ENCODE measurements at regions not wholly inside any gene's neighbourhood (a gene's known extent, or its start where the extent isn't known, plus 50 kb on each side); places are given as distances from the start of the nearest gene placed in this dataset.
A peak's percentile ranks its signal among the peaks of the same experiment; 100 is the strongest.
"Not testable (repeated sequence)": the region's sequence is repeated elsewhere in the genome, so short reads cannot be mapped to it uniquely, and the experiment has no call there.

GRCh38 chr1:74857676-74858075 lies 124.7 kb downstream of the TYW3 start:
- TF ChIP-seq, protein P1, sequence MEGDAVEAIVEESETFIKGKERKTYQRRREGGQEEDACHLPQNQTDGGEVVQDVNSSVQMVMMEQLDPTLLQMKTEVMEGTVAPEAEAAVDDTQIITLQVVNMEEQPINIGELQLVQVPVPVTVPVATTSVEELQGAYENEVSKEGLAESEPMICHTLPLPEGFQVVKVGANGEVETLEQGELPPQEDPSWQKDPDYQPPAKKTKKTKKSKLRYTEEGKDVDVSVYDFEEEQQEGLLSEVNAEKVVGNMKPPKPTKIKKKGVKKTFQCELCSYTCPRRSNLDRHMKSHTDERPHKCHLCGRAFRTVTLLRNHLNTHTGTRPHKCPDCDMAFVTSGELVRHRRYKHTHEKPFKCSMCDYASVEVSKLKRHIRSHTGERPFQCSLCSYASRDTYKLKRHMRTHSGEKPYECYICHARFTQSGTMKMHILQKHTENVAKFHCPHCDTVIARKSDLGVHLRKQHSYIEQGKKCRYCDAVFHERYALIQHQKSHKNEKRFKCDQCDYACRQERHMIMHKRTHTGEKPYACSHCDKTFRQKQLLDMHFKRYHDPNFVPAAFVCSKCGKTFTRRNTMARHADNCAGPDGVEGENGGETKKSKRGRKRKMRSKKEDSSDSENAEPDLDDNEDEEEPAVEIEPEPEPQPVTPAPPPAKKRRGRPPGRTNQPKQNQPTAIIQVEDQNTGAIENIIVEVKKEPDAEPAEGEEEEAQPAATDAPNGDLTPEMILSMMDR (conservative IDR thresholded peaks at IDR 0.05) = no peak
- DNase-seq (ENCODE audit: low read depth, low spot score) = no peak
- Mint-ChIP-seq H3K27ac (ENCODE audit: unreplicated experiment) (peak overlapping the region; percentile 90), H3K36me3 (ENCODE audit: low read depth) (no peaks in the 10 kb centered on the region), H3K4me1 (peaks cover 8% of the 10 kb centered on the region), H3K27me3 (ENCODE audit: low read depth) (no peaks in the 10 kb centered on the region), H3K9me3 (no peaks in the 10 kb centered on the region), H3K4me3 (no peak overlapping the region)

DNA sequence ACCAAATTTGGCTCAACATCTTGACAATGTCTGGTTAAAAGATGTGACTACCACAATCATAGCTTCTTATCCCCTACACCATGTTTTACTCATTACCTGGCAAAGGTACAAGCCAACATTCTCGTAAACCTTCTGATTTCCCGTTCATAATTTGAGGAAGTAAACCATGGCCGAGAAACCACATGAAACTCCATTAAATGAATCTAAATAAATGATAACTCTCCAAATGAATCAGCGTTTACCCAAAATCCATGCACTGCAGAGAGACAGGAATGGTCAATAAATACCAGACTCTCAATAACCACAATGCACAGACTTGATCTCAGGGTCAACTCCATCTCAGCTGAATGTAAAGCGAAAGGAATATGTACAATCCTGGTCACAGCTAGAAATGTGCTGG lies 125.2 kb downstream of the TYW3 start:
- no peaks in the 10 kb centered on the region for H3K27me3 Mint-ChIP-seq (ENCODE audit: low read depth)
- peaks cover 3% of the 10 kb centered on the region for H3K9me3 Mint-ChIP-seq
- no peak overlapping the region for H3K27ac Mint-ChIP-seq (ENCODE audit: unreplicated experiment)
- peaks cover 8% of the 10 kb centered on the region for H3K4me1 Mint-ChIP-seq
- DNase-seq (ENCODE audit: low read depth, low spot score) = no peak
- TF ChIP-seq, protein P1 (conservative IDR thresholded peaks at IDR 0.05) = no peak
- no peak overlapping the region for H3K4me3 Mint-ChIP-seq
- no peaks in the 10 kb centered on the region for H3K36me3 Mint-ChIP-seq (ENCODE audit: low read depth)

DNA sequence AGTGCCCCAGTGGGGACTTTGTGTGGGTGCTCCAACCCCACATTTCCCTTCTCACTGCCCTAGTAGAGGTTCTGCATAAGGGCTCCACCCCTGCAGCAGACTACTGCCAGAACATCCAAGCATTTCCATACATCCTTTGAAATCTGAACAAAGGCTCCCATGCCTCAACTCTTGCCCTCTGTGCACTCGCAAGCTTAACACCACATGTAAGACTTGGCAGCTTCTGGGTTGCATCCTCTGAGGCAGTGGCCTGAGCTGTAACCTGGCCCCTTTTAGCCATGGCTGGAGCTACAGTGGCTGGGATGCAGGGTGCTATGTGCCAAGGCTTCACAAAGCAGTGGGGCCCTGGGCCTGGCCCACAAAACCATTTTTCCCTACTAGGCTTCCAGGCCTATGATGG lies 128.9 kb downstream of the TYW3 start:
- Mint-ChIP-seq H3K4me3 (no peak overlapping the region), H3K27ac (ENCODE audit: unreplicated experiment) (no peak overlapping the region), H3K9me3 (peaks cover 16% of the 10 kb centered on the region), H3K4me1 (no peaks in the 10 kb centered on the region), H3K36me3 (ENCODE audit: low read depth) (no peaks in the 10 kb centered on the region), H3K27me3 (ENCODE audit: low read depth) (no peaks in the 10 kb centered on the region)
- DNase-seq (ENCODE audit: low read depth, low spot score) = no peak
- TF ChIP-seq, protein P1 (conservative IDR thresholded peaks at IDR 0.05) = no peak

- no peaks in the 10 kb centered on the region for H3K4me1 Mint-ChIP-seq
- TF ChIP-seq, protein P1 (conservative IDR thresholded peaks at IDR 0.05) = no peak
- no peak overlapping the region for H3K4me3 Mint-ChIP-seq
- H3K9me3 Mint-ChIP-seq = peaks cover 23% of the 10 kb centered on the region
- H3K27me3 Mint-ChIP-seq (ENCODE audit: low read depth) = no peaks in the 10 kb centered on the region
- H3K27ac Mint-ChIP-seq (ENCODE audit: unreplicated experiment) = no peak overlapping the region
- H3K36me3 Mint-ChIP-seq (ENCODE audit: low read depth) = no peaks in the 10 kb centered on the region
- DNase-seq (ENCODE audit: low read depth, low spot score) = no peak
Observed at GRCh38 chr1:74869702-74870101, 136.8 kb downstream of the TYW3 start.

- not testable (repeated sequence) for DNase-seq (ENCODE audit: low read depth, low spot score); H3K36me3 Mint-ChIP-seq (ENCODE audit: low read depth); H3K4me1 Mint-ChIP-seq; H3K27ac Mint-ChIP-seq (ENCODE audit: unreplicated experiment); H3K9me3 Mint-ChIP-seq; H3K27me3 Mint-ChIP-seq (ENCODE audit: low read depth); H3K4me3 Mint-ChIP-seq
Observed at GRCh38 chr1:74877366-74877765, 144.4 kb downstream of the TYW3 start.

DNA sequence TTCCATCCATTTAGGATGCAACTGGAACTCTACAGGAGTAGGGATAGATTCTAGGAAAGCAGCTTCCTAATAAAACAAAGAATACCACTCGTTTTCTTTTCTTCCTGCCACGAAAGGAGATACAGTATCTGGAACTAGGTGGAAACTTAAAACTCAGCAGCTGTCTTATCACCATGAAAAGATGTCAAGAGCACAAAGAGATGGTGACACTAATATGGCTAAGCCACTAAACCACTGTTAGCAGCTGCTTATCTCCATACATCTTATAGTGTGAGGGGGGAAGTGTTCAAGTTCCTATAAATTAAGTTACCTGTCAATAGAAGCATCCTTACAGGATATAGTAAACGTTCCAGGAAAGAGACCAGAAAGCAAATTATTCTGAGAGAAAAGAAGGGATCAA lies 162.5 kb downstream of the TYW3 start:
- Mint-ChIP-seq H3K36me3 (ENCODE audit: low read depth) (no peaks in the 10 kb centered on the region), H3K9me3 (no peaks in the 10 kb centered on the region), H3K27me3 (ENCODE audit: low read depth) (no peaks in the 10 kb centered on the region), H3K4me3 (no peak overlapping the region), H3K4me1 (no peaks in the 10 kb centered on the region), H3K27ac (ENCODE audit: unreplicated experiment) (no peak overlapping the region)
- TF ChIP-seq, protein P1 (conservative IDR thresholded peaks at IDR 0.05) = no peak
- no peak for DNase-seq (ENCODE audit: low read depth, low spot score)
